Gastroesophageal sphincter (tissue), 4 donors: ENCODE measurements at regions not wholly inside any gene's neighbourhood (a gene's known extent, or its start where the extent isn't known, plus 50 kb on each side); places are given as distances from the start of the nearest gene placed in this dataset.

Experiments
- ATAC-seq: fragments of 150-250 bp; one replicate; pipeline ENCODE4 v1.9.1; 2016; ENCODE audit warnings: mild to moderate bottlenecking, moderate library complexity
- H3K27ac ChIP-seq, 4 donors: fragments of 200-600 bp; sonication (generic) in 3 of 4; 1 replicate in 3 of 4; 2 replicates in 1 of 4; pipeline ENCODE4 v1.5.1; 2016 to 2019
- H3K27me3 ChIP-seq: fragments of 200-600 bp; sonication (generic); one replicate; pipeline ENCODE4 v1.5.1; 2019
- H3K36me3 ChIP-seq, 2 donors: fragments of 200-600 bp; sonication (generic); one replicate each; pipeline ENCODE4 v1.5.1; 2019; ENCODE audit warnings: control low read depth in 1 of 2
- H3K4me1 ChIP-seq, 3 donors: fragments of 200-600 bp; sonication (generic); 1 replicate in 2 of 3; 2 replicates in 1 of 3; pipeline ENCODE4 v1.5.1; 2016 to 2019; ENCODE audit warnings: control low read depth in 2 of 3
- H3K4me3 ChIP-seq, 2 donors: fragments of 200-600 bp; sonication (generic); one replicate each; pipeline ENCODE4 v1.5.1; 2019; ENCODE audit warnings: mild to moderate bottlenecking in 1 of 2, moderate library complexity in 1 of 2
- H3K9me3 ChIP-seq, 3 donors: fragments of 200-600 bp; sonication (generic); one replicate each; pipeline ENCODE4 v1.5.1; 2017 to 2019; ENCODE audit warnings: control low read depth in 2 of 3
- CTCF ChIP-seq, 4 experiments: fragments of 200-600 bp in 2 of 4; fragments of 450-650 bp in 2 of 4; sonication (generic) in 1 of 4; IDR thresholded peaks; one replicate each; pipeline ENCODE4 v1.5.1; 2017 to 2019; ENCODE audit warnings: antibody characterized with exemption in 4 of 4, mild to moderate bottlenecking in 2 of 4, moderate library complexity in 2 of 4
- EP300 ChIP-seq: sonication (generic); formaldehyde crosslinking; IDR thresholded peaks from one replicate; pipeline ENCODE4 v1.6.1; 2017; ENCODE audit warnings: antibody characterized with exemption, mild to moderate bottlenecking
- POLR2A ChIP-seq, 2 donors: fragments of 450-650 bp; IDR thresholded peaks; one replicate each; pipeline ENCODE4 v1.6.1; 2017; ENCODE audit warnings: antibody characterized with exemption in 2 of 2, mild to moderate bottlenecking in 2 of 2, moderate library complexity in 1 of 2
- POLR2AphosphoS5 ChIP-seq: sonication (generic); formaldehyde crosslinking; IDR thresholded peaks from one replicate; pipeline ENCODE4 v1.6.1; 2017; ENCODE audit warnings: antibody characterized with exemption
- WGBS, 2 donors: methylation state at CpG; one replicate each; pipeline ENCODE4 v1.1.5; 2018; ENCODE audit warnings: low coverage in 1 of 2; 5-methylcytosine and 5-hydroxymethylcytosine counted together

DNA sequence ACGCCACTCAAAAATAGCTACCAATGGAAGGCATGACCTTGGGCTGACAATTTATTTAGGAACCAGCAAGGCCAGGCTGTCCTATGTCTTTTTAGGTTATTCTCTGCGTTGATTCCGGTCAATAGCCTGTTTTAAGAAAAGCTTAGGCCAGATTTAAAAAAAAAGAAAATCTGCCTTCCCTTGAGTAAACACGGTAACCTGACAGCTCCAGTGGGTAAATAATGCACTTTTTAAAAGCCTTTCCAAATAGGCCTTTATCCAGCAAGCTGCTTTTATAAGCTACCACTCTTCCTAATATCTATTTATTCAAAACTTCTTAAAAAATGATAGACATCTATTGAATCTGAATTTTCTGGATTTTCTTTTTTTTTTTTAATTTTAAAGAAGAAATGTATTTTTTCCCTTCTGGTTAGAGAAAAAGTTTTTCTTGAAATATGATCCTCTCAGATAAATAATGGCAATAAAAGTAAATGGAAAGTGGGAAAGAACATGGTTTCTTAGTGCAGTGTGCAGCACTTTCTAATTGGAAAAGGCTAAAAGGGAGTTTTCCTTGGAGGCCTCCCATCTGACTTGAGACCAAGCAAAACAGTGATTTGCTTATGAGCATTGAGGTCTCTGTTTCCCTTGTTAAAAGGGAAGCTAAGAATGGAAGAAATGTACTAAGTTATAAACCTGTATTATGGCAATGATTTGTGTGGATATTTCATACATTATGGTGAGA is 281.0 kb upstream of the RUNX1 start:
- WGBS, 2 donors, result 88 to 92% methylated on average over 4 of the region's 4 CpGs
- no peak for TF ChIP-seq EP300
- no peak for TF ChIP-seq POLR2AphosphoS5
- no peak for TF ChIP-seq CTCF (IDR thresholded peaks at IDR 0.05)
- no peak for TF ChIP-seq POLR2A (IDR thresholded peaks at IDR 0.05)
- Histone ChIP-seq H3K36me3 (no peaks in the 10 kb centered on the region), H3K9me3 (no peaks in the 10 kb centered on the region), H3K4me1 (peaks cover 0 to 7% (median 0%) of the 10 kb centered on the region in 3 donors), H3K27me3 (no peaks in the 10 kb centered on the region), H3K27ac (no peak overlapping the region), H3K4me3 (no peak overlapping the region)
- ATAC-seq, result no peak

GRCh38 chr21:35328856-35329455 is 279.9 kb upstream of the RUNX1 start:
- ATAC-seq, result no peak
- peaks cover 3 to 18% (median 6%) of the 10 kb centered on the region in 3 donors for H3K4me1 ChIP-seq
- no peak overlapping the region for H3K27ac ChIP-seq
- 60 to 83% methylated on average over 3 of the region's 6 CpGs for WGBS, 2 donors
- H3K9me3 ChIP-seq, result no peaks in the 10 kb centered on the region
- no peaks in the 10 kb centered on the region for H3K27me3 ChIP-seq
- H3K4me3 ChIP-seq, result no peak overlapping the region
- no peaks in the 10 kb centered on the region for H3K36me3 ChIP-seq
- TF ChIP-seq EP300 (no peak), POLR2A (IDR thresholded peaks at IDR 0.05) (no peak), POLR2AphosphoS5 (no peak), CTCF (IDR thresholded peaks at IDR 0.05) (no peak)

DNA sequence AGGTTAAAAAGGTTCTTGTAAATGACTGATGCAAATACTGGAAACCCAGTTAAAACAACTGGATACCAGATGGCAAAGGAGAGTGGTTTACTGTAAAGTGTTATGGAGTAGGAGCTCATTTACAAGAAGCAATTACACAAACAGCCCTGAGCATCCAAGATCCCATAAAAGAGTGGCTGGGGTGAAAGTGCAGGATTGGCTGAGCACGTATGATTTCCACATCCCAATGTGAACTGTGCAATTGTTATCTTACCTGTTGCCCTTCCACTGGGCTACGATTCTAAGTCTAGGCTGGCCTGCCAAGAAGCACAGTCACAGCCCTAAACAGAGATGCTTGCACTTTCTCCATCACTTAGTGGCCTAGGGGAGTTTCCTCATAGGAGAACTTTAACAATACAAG is 277.6 kb upstream of the RUNX1 start:
- WGBS, 2 donors, result 78 to 100% methylated on average over 1 to 2 of the region's 2 CpGs
- H3K36me3 ChIP-seq, result no peaks in the 10 kb centered on the region
- no peak overlapping the region for H3K27ac ChIP-seq
- no peak for ATAC-seq
- TF ChIP-seq POLR2AphosphoS5, result no peak
- no peak for TF ChIP-seq POLR2A (IDR thresholded peaks at IDR 0.05)
- TF ChIP-seq CTCF (IDR thresholded peaks at IDR 0.05), result no peak
- no peak for TF ChIP-seq EP300
- H3K4me3 ChIP-seq, result no peak overlapping the region
- no peaks in the 10 kb centered on the region for H3K27me3 ChIP-seq
- peaks cover 3 to 28% (median 12%) of the 10 kb centered on the region in 3 donors for H3K4me1 ChIP-seq
- no peaks in the 10 kb centered on the region for H3K9me3 ChIP-seq

DNA sequence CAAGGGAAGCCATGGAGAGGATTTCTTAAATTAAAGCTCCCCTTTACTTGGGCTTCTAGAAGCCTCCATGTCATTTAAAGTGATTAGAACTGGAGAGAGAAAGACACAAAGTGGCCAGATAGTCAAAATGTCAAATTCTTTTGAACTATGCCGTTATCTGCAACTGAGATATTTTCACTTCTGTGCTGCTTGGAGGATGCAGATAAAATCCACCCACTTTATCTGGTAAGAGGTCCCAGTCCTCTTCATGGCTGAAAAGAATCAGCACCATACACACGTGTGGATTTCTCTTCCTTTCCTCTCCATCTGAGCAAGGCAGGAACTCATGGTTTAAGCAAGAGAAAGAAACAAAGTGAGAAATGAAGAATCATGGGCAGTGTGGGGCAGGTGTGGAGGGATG is 276.9 kb upstream of the RUNX1 start:
- TF ChIP-seq CTCF (IDR thresholded peaks at IDR 0.05) (no peak), EP300 (no peak), POLR2AphosphoS5 (no peak), POLR2A (IDR thresholded peaks at IDR 0.05) (no peak)
- WGBS, 2 donors, result 33 to 82% methylated on average over 1 to 2 of the region's 2 CpGs

More for the DNA sequence above, 276.9 kb upstream of the RUNX1 start:
- no peaks in the 10 kb centered on the region for H3K9me3 ChIP-seq
- H3K4me1 ChIP-seq, result peaks cover 3 to 28% (median 12%) of the 10 kb centered on the region in 3 donors
- no peaks in the 10 kb centered on the region for H3K27me3 ChIP-seq
- ATAC-seq, result no peak
- no peak overlapping the region for H3K4me3 ChIP-seq
- H3K36me3 ChIP-seq, result no peaks in the 10 kb centered on the region
- H3K27ac ChIP-seq, result no peak overlapping the region
